H54 (cell line): ENCODE measurements at regions not wholly inside any gene's neighbourhood (a gene's known extent, or its start where the extent isn't known, plus 50 kb on each side); places are given as distances from the start of the nearest gene placed in this dataset.
"Not testable (repeated sequence)": the region's sequence is repeated elsewhere in the genome, so short reads cannot be mapped to it uniquely, and the experiment has no call there.

Experiments
- DNase-seq: peaks from one replicate; pipeline ENCODE4 v3.0.0; 2011; ENCODE audit warnings: low spot score, mixed read lengths; ENCODE audit not compliant: insufficient read length
- FAIRE-seq: peaks from 3 replicates; lab custom pipeline; 2011; peaks lifted over from hg19 to GRCh38; lab: Jason Lieb, UNC
- POLR2A ChIP-seq: IDR thresholded peaks from 2 replicates; pipeline ENCODE4 v1.6.1; 2011; ENCODE audit warnings: low read depth, mild to moderate bottlenecking, low read length

GRCh38 chr12:60529261-60529660 is 933.4 kb downstream of the SLC16A7 start:
- no peak for FAIRE-seq
- DNase-seq: no peak
- no peak for TF ChIP-seq POLR2A

- DNase-seq (no peak), FAIRE-seq (no peak)
- no peak for TF ChIP-seq POLR2A
Measured at GRCh38 chr12:60529723-60530122, 933.9 kb downstream of the SLC16A7 start.

GRCh38 chr12:60535363-60535762 is 939.5 kb downstream of the SLC16A7 start:
- DNase-seq: no peak
- no peak for TF ChIP-seq POLR2A
- FAIRE-seq: no peak

DNA sequence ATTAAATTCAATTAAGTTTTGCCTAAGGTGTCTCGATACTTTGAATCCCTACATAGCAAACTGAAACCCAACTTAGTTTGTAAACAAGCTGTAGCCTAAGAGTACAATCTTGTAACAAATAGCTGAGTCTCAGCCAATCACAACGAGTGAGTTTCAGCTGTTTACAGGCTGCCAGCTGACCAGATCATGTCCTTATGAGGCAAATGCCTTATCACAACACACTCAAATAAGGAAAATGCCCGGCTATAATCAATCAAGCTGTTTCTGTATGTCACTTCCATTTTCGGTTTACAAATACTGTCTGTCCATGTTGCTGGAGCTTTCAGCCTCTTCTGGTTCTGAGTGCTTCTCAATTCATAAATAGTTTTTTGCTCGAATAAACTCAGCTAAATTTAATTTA is 943.8 kb downstream of the SLC16A7 start:
- no peak for FAIRE-seq
- TF ChIP-seq POLR2A: no peak
- no peak for DNase-seq

DNA sequence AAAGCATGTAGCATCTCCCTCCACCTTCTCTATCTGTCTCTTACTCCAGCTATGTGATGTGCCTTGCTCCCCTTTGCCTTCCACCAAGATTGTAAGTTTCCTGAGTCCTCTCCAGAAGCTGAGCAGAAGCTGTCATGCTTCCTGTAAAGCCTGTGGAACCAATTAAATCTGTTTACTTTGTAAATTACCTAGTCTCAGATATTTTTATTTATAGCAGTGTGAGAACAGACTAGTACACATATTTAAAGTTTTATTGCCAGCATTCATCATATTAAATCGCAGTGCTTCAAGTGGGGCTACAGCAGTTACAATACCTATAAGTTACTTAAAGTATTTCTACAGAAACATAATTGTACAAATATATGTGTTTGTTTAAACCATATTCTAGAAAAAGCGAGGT is 973.1 kb downstream of the SLC16A7 start:
- TF ChIP-seq POLR2A: no peak
- FAIRE-seq: no peak
- no peak for DNase-seq

- DNase-seq (no peak), FAIRE-seq (no peak)
- no peak for TF ChIP-seq POLR2A
Measured at GRCh38 chr12:60577607-60578006, 981.8 kb downstream of the SLC16A7 start.

DNA sequence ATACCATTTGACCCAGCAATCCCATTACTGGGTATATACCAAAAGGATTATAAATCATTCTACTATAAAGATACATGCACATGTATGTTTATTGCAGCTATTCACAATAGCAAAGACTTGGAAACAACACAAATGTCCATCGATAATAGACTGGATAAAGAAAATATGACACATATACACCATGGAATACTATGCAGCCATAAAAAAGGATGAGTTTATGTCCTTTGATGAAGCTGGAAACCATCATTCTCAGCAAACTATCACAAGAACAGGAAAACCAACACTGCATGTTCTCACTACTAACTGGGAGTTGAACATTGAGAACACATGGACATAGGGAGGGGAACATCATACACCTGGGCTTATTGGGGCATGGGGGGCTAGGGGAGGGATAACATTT is 991.8 kb downstream of the SLC16A7 start:
- FAIRE-seq, DNase-seq: not testable (repeated sequence)

- FAIRE-seq (no peak), DNase-seq (no peak)
- no peak for TF ChIP-seq POLR2A
Measured at GRCh38 chr12:60594035-60594711, 998.3 kb downstream of the SLC16A7 start.

GRCh38 chr12:60602601-60603000 is 1006.8 kb downstream of the SLC16A7 start:
- no peak for TF ChIP-seq POLR2A
- FAIRE-seq: no peak
- no peak for DNase-seq

- not testable (repeated sequence) for DNase-seq, FAIRE-seq
Measured at GRCh38 chr12:60603475-60603874, 1007.6 kb downstream of the SLC16A7 start.

DNA sequence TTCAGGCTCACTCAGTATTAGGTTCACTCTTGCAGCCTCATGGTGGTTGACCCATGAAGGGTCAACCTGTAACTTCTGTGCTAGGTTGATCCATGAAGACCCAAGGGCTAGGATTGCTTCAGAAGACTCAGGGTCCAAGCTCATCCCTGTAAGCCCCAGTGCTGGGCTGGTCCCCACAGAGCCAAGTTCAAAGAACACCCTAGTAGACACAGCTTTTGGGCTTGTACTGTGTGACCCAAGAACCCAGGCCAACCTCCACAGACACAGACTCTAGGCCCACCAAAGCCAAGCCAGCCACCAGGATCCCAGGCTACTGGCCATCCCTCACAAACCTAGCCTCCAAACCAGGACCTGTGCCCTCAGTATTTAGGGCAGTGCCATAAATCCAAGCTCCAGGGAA is 1020.6 kb downstream of the SLC16A7 start:
- FAIRE-seq (no peak), DNase-seq (no peak)
- no peak for TF ChIP-seq POLR2A

DNA sequence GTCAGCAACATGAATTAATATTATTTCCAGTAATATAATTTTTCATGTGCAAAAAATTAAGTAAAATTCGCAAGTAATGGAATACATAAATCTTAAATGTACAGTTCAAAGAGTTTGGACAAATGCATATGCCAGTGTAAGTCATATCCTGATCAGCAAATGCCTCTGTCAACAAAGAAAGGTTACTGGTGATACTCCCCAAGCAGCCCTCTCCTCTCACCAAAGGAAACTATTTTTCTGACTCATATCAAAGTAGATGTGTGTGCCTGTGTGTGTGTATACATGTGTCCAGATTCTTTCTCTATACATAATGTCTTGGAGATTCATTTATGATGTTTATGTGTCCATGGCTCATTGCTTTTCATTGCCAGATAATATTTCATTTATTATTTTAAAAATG is 1035.0 kb downstream of the SLC16A7 start:
- no peak for FAIRE-seq
- TF ChIP-seq POLR2A: no peak
- DNase-seq: no peak

DNA sequence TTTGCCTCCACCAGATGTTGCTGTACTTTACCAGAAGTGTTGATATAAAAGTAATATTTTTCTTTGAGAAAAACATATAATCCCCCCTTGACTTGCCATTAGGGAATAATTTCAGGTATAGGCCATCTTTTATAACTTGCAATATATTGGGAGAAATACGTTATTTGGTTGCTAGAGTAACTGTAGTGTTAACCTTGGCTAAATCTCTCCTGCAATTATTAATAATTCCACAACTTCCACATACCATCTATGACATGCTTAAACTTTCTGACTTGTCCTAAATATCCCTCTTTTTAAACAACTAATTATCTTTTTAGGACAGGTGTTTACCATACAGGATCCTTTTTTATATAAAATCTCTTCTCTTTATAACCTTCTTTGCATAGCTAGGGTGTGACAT is 1048.2 kb downstream of the SLC16A7 start:
- DNase-seq (no peak), FAIRE-seq (no peak)
- TF ChIP-seq POLR2A: no peak

- FAIRE-seq: no peak
- no peak for TF ChIP-seq POLR2A
- DNase-seq: no peak
Measured at GRCh38 chr12:60666895-60667294, 1071.1 kb downstream of the SLC16A7 start.

DNA sequence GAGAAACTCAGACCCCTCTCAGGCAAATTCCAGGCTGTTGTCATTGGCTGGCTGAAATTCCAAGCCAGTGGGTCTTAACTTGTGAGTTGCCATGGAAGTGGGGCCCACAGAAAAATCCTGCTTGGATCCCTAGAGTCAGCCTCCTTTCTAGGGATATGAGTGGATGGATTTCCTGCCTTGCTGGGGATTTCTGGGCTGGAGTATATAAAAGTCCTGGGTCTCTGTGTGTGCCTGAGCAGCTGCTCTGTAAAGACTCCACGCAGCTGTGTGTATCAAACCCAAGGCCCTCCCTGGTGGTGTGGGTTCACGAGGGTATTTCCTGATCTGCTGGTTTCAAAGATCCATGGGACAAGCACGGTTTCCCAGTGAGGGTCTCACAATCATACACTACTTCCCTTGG is 1077.1 kb downstream of the SLC16A7 start:
- TF ChIP-seq POLR2A: no peak
- FAIRE-seq: no peak
- DNase-seq: no peak

DNA sequence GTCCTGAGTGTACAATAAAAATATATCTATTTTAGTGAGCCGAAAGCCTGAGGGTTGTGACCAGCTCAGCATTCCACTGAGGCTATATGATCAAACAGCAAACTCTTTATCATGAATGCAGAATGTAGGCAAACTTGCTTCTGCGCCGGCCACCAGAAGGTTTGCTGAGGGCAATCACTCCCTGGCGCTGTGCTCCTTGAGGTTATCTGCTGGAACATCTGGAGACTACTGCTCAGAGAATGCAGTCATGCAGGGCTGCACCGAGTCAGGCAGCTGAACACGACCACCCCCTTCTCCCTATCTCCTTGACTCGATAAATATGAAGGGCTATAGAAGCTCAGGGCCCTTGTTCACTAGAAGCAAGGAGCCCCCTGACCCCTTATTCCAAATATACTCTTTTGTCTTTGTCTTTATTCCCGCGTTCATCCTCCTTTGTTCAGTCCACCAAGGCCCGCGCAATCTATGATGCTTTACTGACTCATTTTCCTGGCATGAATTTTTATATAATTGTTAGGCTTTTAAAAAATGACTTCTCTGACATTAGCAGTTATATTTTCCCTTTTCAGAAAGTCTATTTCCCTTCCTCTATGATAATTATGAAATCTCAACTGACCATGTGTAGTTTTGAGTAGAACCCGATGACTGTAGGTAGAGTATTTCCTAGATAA is 1089.3 kb downstream of the SLC16A7 start:
- FAIRE-seq (no peak), DNase-seq (no peak)
- no peak for TF ChIP-seq POLR2A
